ENCODE measurements at regions not wholly inside any gene's neighbourhood (a gene's known extent, or its start where the extent isn't known, plus 50 kb on each side); places are given as distances from the start of the nearest gene placed in this dataset.
"Not testable (repeated sequence)": the region's sequence is repeated elsewhere in the genome, so short reads cannot be mapped to it uniquely, and the experiment has no call there.

DNA sequence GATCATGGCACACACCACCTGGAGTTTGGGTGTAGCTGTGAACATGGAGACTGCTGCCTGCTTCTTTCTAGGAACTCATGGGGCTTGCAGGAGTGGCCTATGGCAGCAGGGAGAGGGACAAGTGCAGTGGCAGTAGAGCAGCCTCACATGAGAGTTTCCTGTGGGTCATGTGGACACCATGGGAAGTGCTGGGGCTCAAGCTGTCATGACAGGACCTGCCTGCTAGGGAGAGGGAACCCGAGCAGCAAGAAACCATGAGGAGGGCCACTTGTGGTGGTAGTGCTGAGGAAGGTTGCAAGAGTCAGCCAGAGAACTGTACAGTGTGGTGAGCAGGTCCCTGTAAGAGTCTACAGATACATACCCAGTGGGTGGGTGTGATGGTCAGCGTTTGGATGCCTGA is 73.8 kb upstream of the MRPS22 start:
- Histone ChIP-seq H3K4me1 (ENCODE audit: insufficient read depth, low read length) (no peaks in the 10 kb centered on the region), H3K18ac (ENCODE audit: insufficient read length, low read depth, low read length) (no peak overlapping the region), H2BK15ac (ENCODE audit: low read depth, low read length) (no peak overlapping the region), H2AK5ac (ENCODE audit: insufficient read length, low read length) (no peak overlapping the region), H4K91ac (ENCODE audit: insufficient read length, low read depth, low read length) (no peak overlapping the region), H3K9me3 (ENCODE audit: control insufficient read depth, low read depth, low read length) (no peaks in the 10 kb centered on the region), H3K23me2 (ENCODE audit: insufficient read length, low read depth, low read length, poor library complexity, severe bottlenecking) (no peaks in the 10 kb centered on the region), H4K8ac (replicated peaks; ENCODE audit: insufficient read length, low read depth, low read length) (no peak overlapping the region), H3K4me2 (ENCODE audit: insufficient read depth, insufficient read length, low read length) (no peak overlapping the region), H3K56ac (ENCODE audit: insufficient read length, low read depth, low read length) (no peak overlapping the region), H2BK20ac (ENCODE audit: low read depth, low read length, poor library complexity, severe bottlenecking) (no peak overlapping the region), H3K79me1 (ENCODE audit: insufficient read depth, low read depth, low read length, poor library complexity, severe bottlenecking) (no peaks in the 10 kb centered on the region), H3K14ac (ENCODE audit: insufficient read depth, low read length) (no peak overlapping the region), H3K9ac (ENCODE audit: extremely low read depth, insufficient read length, low read length) (no peak overlapping the region), H3T11ph (ENCODE audit: low read length) (no peak overlapping the region), H2BK5ac (ENCODE audit: insufficient read length, low read length) (no peak overlapping the region), H3K27ac (ENCODE audit: insufficient read length, low read depth, low read length) (no peak overlapping the region), H2BK120ac (ENCODE audit: low read depth, low read length, poor library complexity, severe bottlenecking) (no peak overlapping the region), H2AFZ (ENCODE audit: low read length) (no peak overlapping the region), H2BK12ac (ENCODE audit: insufficient read length, low read depth, low read length) (no peak overlapping the region), H3K23ac (ENCODE audit: insufficient read length, low read depth, low read length) (no peak overlapping the region), H3K4ac (ENCODE audit: low read depth, low read length) (no peak overlapping the region), H4K5ac (ENCODE audit: insufficient read length, low read depth, low read length) (no peak overlapping the region), H4K20me1 (ENCODE audit: control insufficient read depth, insufficient read depth, insufficient read length) (no peaks in the 10 kb centered on the region), H3K27me3 (ENCODE audit: insufficient read depth, low read length) (no peaks in the 10 kb centered on the region), H3K79me2 (ENCODE audit: insufficient read depth, low read length) (no peaks in the 10 kb centered on the region)
- H3K4me3 Mint-ChIP-seq = no peak overlapping the region
- no peaks in the 10 kb centered on the region for H3K9me3 Mint-ChIP-seq
- 0 out of 7 replicates have a peak overlapping the region, but pooled peaks of 1 of the 3 experiments have one; percentile 23 for H3K27ac Mint-ChIP-seq
- TF ChIP-seq, protein P1, sequence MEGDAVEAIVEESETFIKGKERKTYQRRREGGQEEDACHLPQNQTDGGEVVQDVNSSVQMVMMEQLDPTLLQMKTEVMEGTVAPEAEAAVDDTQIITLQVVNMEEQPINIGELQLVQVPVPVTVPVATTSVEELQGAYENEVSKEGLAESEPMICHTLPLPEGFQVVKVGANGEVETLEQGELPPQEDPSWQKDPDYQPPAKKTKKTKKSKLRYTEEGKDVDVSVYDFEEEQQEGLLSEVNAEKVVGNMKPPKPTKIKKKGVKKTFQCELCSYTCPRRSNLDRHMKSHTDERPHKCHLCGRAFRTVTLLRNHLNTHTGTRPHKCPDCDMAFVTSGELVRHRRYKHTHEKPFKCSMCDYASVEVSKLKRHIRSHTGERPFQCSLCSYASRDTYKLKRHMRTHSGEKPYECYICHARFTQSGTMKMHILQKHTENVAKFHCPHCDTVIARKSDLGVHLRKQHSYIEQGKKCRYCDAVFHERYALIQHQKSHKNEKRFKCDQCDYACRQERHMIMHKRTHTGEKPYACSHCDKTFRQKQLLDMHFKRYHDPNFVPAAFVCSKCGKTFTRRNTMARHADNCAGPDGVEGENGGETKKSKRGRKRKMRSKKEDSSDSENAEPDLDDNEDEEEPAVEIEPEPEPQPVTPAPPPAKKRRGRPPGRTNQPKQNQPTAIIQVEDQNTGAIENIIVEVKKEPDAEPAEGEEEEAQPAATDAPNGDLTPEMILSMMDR (conservative IDR thresholded peaks at IDR 0.05) = no peak
- H3K4me1 Mint-ChIP-seq = no peaks in the 10 kb centered on the region
- no peak for DNase-seq
- no CpG with 5 or more reads among the region's 2 CpGs for WGBS (ENCODE audit: extremely low coverage, insufficient read length, low lambda C conversion rate)
- H3K27me3 Mint-ChIP-seq (ENCODE audit: low read depth) = no peaks in the 10 kb centered on the region; the same call in none of the 2 replicates
- H3K36me3 Mint-ChIP-seq (ENCODE audit: insufficient read depth in 1 of 3, low read depth in 3 of 3) = no peaks in the 10 kb centered on the region

- H3K27me3 ChIP-seq (ENCODE audit: insufficient read depth, low read length); H3K4ac ChIP-seq (ENCODE audit: low read depth, low read length); H2BK15ac ChIP-seq (ENCODE audit: low read depth, low read length); H2BK120ac ChIP-seq (ENCODE audit: low read depth, low read length, poor library complexity, severe bottlenecking); H3K27ac ChIP-seq (ENCODE audit: insufficient read length, low read depth, low read length); H3K56ac ChIP-seq (ENCODE audit: insufficient read length, low read depth, low read length); H3K23ac ChIP-seq (ENCODE audit: insufficient read length, low read depth, low read length); H3K27ac Mint-ChIP-seq; H4K20me1 ChIP-seq (ENCODE audit: control insufficient read depth, insufficient read depth, insufficient read length); H3K9me3 Mint-ChIP-seq; H3K4me2 ChIP-seq (ENCODE audit: insufficient read depth, insufficient read length, low read length); H3K9me3 ChIP-seq (ENCODE audit: control insufficient read depth, low read depth, low read length); DNase-seq; H3K14ac ChIP-seq (ENCODE audit: insufficient read depth, low read length); H3K9ac ChIP-seq (ENCODE audit: extremely low read depth, insufficient read length, low read length); H2BK12ac ChIP-seq (ENCODE audit: insufficient read length, low read depth, low read length); H4K91ac ChIP-seq (ENCODE audit: insufficient read length, low read depth, low read length); H3K4me3 Mint-ChIP-seq; H3T11ph ChIP-seq (ENCODE audit: low read length); H3K27me3 Mint-ChIP-seq (ENCODE audit: low read depth); H3K23me2 ChIP-seq (ENCODE audit: insufficient read length, low read depth, low read length, poor library complexity, severe bottlenecking); H4K8ac ChIP-seq (replicated peaks; ENCODE audit: insufficient read length, low read depth, low read length); H3K36me3 Mint-ChIP-seq (ENCODE audit: insufficient read depth in 1 of 3, low read depth in 3 of 3); H3K18ac ChIP-seq (ENCODE audit: insufficient read length, low read depth, low read length); H3K4me1 Mint-ChIP-seq; H3K79me2 ChIP-seq (ENCODE audit: insufficient read depth, low read length); H2BK20ac ChIP-seq (ENCODE audit: low read depth, low read length, poor library complexity, severe bottlenecking); H3K4me1 ChIP-seq (ENCODE audit: insufficient read depth, low read length); H4K5ac ChIP-seq (ENCODE audit: insufficient read length, low read depth, low read length); H2AK5ac ChIP-seq (ENCODE audit: insufficient read length, low read length); H2BK5ac ChIP-seq (ENCODE audit: insufficient read length, low read length); H2AFZ ChIP-seq (ENCODE audit: low read length); H3K79me1 ChIP-seq (ENCODE audit: insufficient read depth, low read depth, low read length, poor library complexity, severe bottlenecking): not testable (repeated sequence)
- no CpG with 5 or more reads among the region's 2 CpGs for WGBS (ENCODE audit: extremely low coverage, insufficient read length, low lambda C conversion rate)
Measured at GRCh38 chr3:139270652-139271051, 73.2 kb upstream of the MRPS22 start.
